IMR-90 (cell line): ENCODE measurements at regions not wholly inside any gene's neighbourhood (a gene's known extent, or its start where the extent isn't known, plus 50 kb on each side); places are given as distances from the start of the nearest gene placed in this dataset.
"Not testable (repeated sequence)": the region's sequence is repeated elsewhere in the genome, so short reads cannot be mapped to it uniquely, and the experiment has no call there.

Experiments
- ATAC-seq: fragments of 200-7000 bp; cut with Tn5 transposase; 2 replicates; pipeline ENCODE4 v1.9.1; 2020; ENCODE audit warnings: low read depth, mild to moderate bottlenecking, moderate library complexity
- BruUV-seq: library from RNA; stranded (reverse); fragments of 400-500 nt; replicated peaks from 2 replicates; lab custom pipeline; 2021; lab: Mats Ljungman, UMichigan
- CTCF ChIA-PET: fragments of 300-600 bp; formaldehyde crosslinking; extraction: SDS; loops from one replicate; lab custom pipeline; 2021; ENCODE audit warnings: antibody characterized with exemption; lab: Yijun Ruan, JAX
- POLR2A ChIA-PET: fragments of 300-600 bp; sonication (Branson Sonifier 250); formaldehyde crosslinking; loops from one replicate; lab custom pipeline; 2022; ENCODE audit warnings: antibody characterized with exemption; ENCODE audit not compliant: unreplicated experiment; lab: Charles Lee
- DNase-seq: peaks from one replicate; pipeline ENCODE4 v3.0.0; 2013
- H2AFZ ChIP-seq: replicated peaks from 2 replicates; pipeline ENCODE3; 2013; ENCODE audit warnings: low read length, mild to moderate bottlenecking; ENCODE audit not compliant: poor library complexity
- H2AK5ac ChIP-seq: 2 replicates; pipeline ENCODE4 v1.6.1; 2013; ENCODE audit warnings: low read depth, low read length, inconsistent platforms
- H2AK9ac ChIP-seq: replicated peaks from 2 replicates; pipeline ENCODE3; 2013; ENCODE audit warnings: mild to moderate bottlenecking, low read depth, low read length, moderate library complexity; ENCODE audit not compliant: poor library complexity
- H2BK120ac ChIP-seq: 2 replicates; pipeline ENCODE4 v1.6.1; 2013; ENCODE audit warnings: low read depth, low read length, inconsistent platforms
- H2BK15ac ChIP-seq: 3 replicates; pipeline ENCODE4 v1.6.1; 2013; ENCODE audit warnings: low read depth, low read length, inconsistent platforms
- H2BK20ac ChIP-seq: 2 replicates; pipeline ENCODE4 v1.6.1; 2013; ENCODE audit warnings: low read depth, mild to moderate bottlenecking, inconsistent platforms, low read length, moderate library complexity
- H2BK5ac ChIP-seq: 2 replicates; pipeline ENCODE4 v1.6.1; 2013; ENCODE audit warnings: mild to moderate bottlenecking, low read depth, low read length, inconsistent platforms; ENCODE audit not compliant: poor library complexity, severe bottlenecking
- H3K14ac ChIP-seq: replicated peaks from 2 replicates; pipeline ENCODE4 v1.6.1; 2013; ENCODE audit warnings: low read depth, low read length, inconsistent platforms
- H3K18ac ChIP-seq: 2 replicates; pipeline ENCODE4 v1.6.1; 2013; ENCODE audit warnings: low read depth, low read length, control low read depth
- H3K23ac ChIP-seq: 2 replicates; pipeline ENCODE4 v1.6.1; 2013; ENCODE audit warnings: low read depth, low read length, inconsistent platforms
- H3K27ac ChIP-seq: 2 replicates; pipeline ENCODE4 v1.5.1; 2013; ENCODE audit warnings: mild to moderate bottlenecking, control low read depth, low read length; ENCODE audit not compliant: insufficient read depth
- H3K27me3 ChIP-seq: 2 replicates; pipeline ENCODE4 v1.6.1; 2013; ENCODE audit warnings: low read length; ENCODE audit not compliant: control insufficient read depth, insufficient read depth
- H3K36me3 ChIP-seq: 2 replicates; pipeline ENCODE4 v1.6.1; 2013; ENCODE audit warnings: low read length, mixed read lengths; ENCODE audit not compliant: control insufficient read depth, insufficient read depth
- H3K4ac ChIP-seq: 2 replicates; pipeline ENCODE4 v1.6.1; 2013; ENCODE audit warnings: low read depth, low read length, inconsistent platforms
- H3K4me1 ChIP-seq: 2 replicates; pipeline ENCODE4 v1.6.1; 2013; ENCODE audit warnings: low read length, mixed read lengths; ENCODE audit not compliant: control insufficient read depth, insufficient read depth
- H3K4me2 ChIP-seq: 2 replicates; pipeline ENCODE4 v1.6.1; 2013; ENCODE audit warnings: low read depth, mild to moderate bottlenecking, control low read depth, low read length, moderate library complexity
- H3K4me3 ChIP-seq: 2 replicates; pipeline ENCODE4 v1.5.1; 2013; ENCODE audit warnings: low read depth, mild to moderate bottlenecking, control low read depth, low read length, moderate library complexity; ENCODE audit not compliant: insufficient read depth
- H3K56ac ChIP-seq: 2 replicates; pipeline ENCODE4 v1.6.1; 2013; ENCODE audit warnings: low read length, inconsistent platforms; ENCODE audit not compliant: insufficient read depth; ENCODE audit errors: extremely low read depth
- H3K79me1 ChIP-seq, 2 experiments: 2 replicates each; pipeline ENCODE4 v1.6.1; 2013; ENCODE audit warnings: low read length in 2 of 2, inconsistent platforms in 1 of 2, low read depth in 1 of 2
- H3K9ac ChIP-seq: 2 replicates; pipeline ENCODE4 v1.6.1; 2013; ENCODE audit warnings: low read depth, low read length, control low read depth
- H3K9me1 ChIP-seq: 2 replicates; pipeline ENCODE4 v1.6.1; 2013; ENCODE audit warnings: low read length, inconsistent platforms; ENCODE audit not compliant: insufficient read depth
- H3K9me3 ChIP-seq: 2 replicates; pipeline ENCODE4 v1.6.1; 2013; ENCODE audit warnings: low read length; ENCODE audit not compliant: control insufficient read depth, insufficient read depth
- H4K20me1 ChIP-seq: 2 replicates; pipeline ENCODE4 v1.6.1; 2013; ENCODE audit warnings: low read length, inconsistent platforms; ENCODE audit not compliant: insufficient read depth
- H4K5ac ChIP-seq: 2 replicates; pipeline ENCODE4 v1.6.1; 2013; ENCODE audit warnings: mild to moderate bottlenecking, low read depth, low read length, control low read depth
- H4K8ac ChIP-seq, 2 experiments: 2 replicates each; pipeline ENCODE4 v1.6.1; 2013; ENCODE audit warnings: low read depth in 2 of 2, low read length in 2 of 2, control low read depth in 1 of 2, inconsistent platforms in 1 of 2
- H4K91ac ChIP-seq: 2 replicates; pipeline ENCODE4 v1.6.1; 2013; ENCODE audit warnings: low read depth, low read length, inconsistent platforms; ENCODE audit not compliant: insufficient read depth
- FOS ChIP-seq: fragments of 150-350 bp; IDR thresholded peaks from 2 replicates; pipeline ENCODE4 v1.6.1; 2016; ENCODE audit warnings: low read depth, low read length
- WGBS, 2 experiments: methylation state at CpG; one replicate each; pipeline versions ENCODE4 v1.1.5 to v1.1.7; 2013; ENCODE audit warnings: missing lambda C conversion rate in 2 of 2; ENCODE audit not compliant: insufficient read length in 1 of 2; ENCODE audit errors: extremely low coverage in 2 of 2; 5-methylcytosine and 5-hydroxymethylcytosine counted together
- dilution Hi-C: fragments of 300-500 bp; cut with HindIII; formaldehyde crosslinking; loops from one replicate; pipeline ENCODE4 v1.14.3; 2018; ENCODE audit warnings: low sequenced_read_pairs; ENCODE audit not compliant: unreplicated experiment
- in situ Hi-C: fragments of 300-500 bp; cut with MboI; formaldehyde crosslinking; loops from 3 replicates; pipeline ENCODE4 v1.14.3; 2019; ENCODE audit warnings: low sequenced_read_pairs, inconsistent platforms, mixed read lengths
- intact Hi-C: fragments of 100-400 bp; cut with micrococcal nuclease; formaldehyde crosslinking; loops from 2 replicates; pipeline ENCODE4 v1.10.0; 2022

GRCh38 chr9:90526386-90526785, 116.2 kb downstream of the DIRAS2 start:
- no peak overlapping the region for H4K5ac ChIP-seq
- ATAC-seq = no peak
- H2AFZ ChIP-seq = no peak overlapping the region
- H3K18ac ChIP-seq = no peak overlapping the region
- H3K9ac ChIP-seq = no peak overlapping the region
- H4K20me1 ChIP-seq = no peaks in the 10 kb centered on the region
- ChIA-PET CTCF (no interaction called here), POLR2A (no interaction called here)
- H4K91ac ChIP-seq = no peak overlapping the region
- H4K8ac ChIP-seq = no peak overlapping the region
- no peak overlapping the region for H3K4ac ChIP-seq
- no peak for TF ChIP-seq FOS
- no peak overlapping the region for H2BK5ac ChIP-seq
- in situ Hi-C loops = no loop called here
- H2AK5ac ChIP-seq = no peak overlapping the region
- no TSS peak for BruUV-seq
- no peaks in the 10 kb centered on the region for H3K79me1 ChIP-seq
- H3K23ac ChIP-seq = no peak overlapping the region
- H3K27me3 ChIP-seq = no peaks in the 10 kb centered on the region
- intact Hi-C loops = no loop called here
- no peaks in the 10 kb centered on the region for H3K36me3 ChIP-seq
- H3K9me3 ChIP-seq = no peaks in the 10 kb centered on the region
- H3K14ac ChIP-seq = no peak overlapping the region
- H3K9me1 ChIP-seq = no peaks in the 10 kb centered on the region
- no peak overlapping the region for H3K27ac ChIP-seq
- dilution Hi-C loops = no loop called here
- no peak overlapping the region for H2BK15ac ChIP-seq
- H2BK120ac ChIP-seq = no peak overlapping the region
- H3K4me2 ChIP-seq = no peak overlapping the region
- H3K4me1 ChIP-seq = no peaks in the 10 kb centered on the region
- no peak overlapping the region for H3K56ac ChIP-seq
- H2BK20ac ChIP-seq = no peak overlapping the region
- no peak overlapping the region for H2AK9ac ChIP-seq
- DNase-seq = no peak
- H3K4me3 ChIP-seq = no peak overlapping the region

DNA sequence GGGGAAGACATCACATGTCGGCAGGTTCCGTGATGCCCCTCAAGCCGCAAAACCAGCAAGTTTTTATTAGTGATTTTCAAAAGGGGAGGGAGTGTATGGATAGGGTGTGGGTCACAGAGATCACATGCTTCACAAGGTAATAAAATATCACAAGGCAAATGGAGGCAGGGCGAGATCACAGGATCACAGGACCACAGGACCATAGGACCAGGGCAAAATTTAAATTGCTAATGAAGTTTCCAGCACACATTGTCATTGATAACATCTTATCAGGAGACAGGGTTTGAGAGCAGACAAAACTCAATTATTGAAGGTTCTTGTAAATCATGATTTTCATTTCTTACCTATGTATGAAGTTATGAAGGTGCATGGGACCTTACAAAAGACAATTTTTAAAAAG, 106.5 kb downstream of the DIRAS2 start:
- H4K20me1 ChIP-seq, H3K27ac ChIP-seq, H2BK5ac ChIP-seq, H2AK5ac ChIP-seq, H2BK120ac ChIP-seq, DNase-seq, H3K9me3 ChIP-seq, in situ Hi-C loops, H3K56ac ChIP-seq, POLR2A ChIA-PET, BruUV-seq, H3K4me1 ChIP-seq, H2BK15ac ChIP-seq, H3K4me3 ChIP-seq, H3K9me1 ChIP-seq, H2AK9ac ChIP-seq, dilution Hi-C loops, H4K91ac ChIP-seq, H3K9ac ChIP-seq, H4K5ac ChIP-seq, CTCF ChIA-PET, H3K36me3 ChIP-seq, H3K14ac ChIP-seq, H3K23ac ChIP-seq, H3K79me1 ChIP-seq, H4K8ac ChIP-seq, H3K18ac ChIP-seq, H3K4ac ChIP-seq, H2AFZ ChIP-seq, H3K4me2 ChIP-seq, H2BK20ac ChIP-seq, ATAC-seq, H3K27me3 ChIP-seq: not testable (repeated sequence)
- WGBS, 2 experiments = 56% methylated on average over 3 of the region's 4 CpGs; no CpG with 5 or more reads in 1 of the 2 experiments
- intact Hi-C loops = loop anchor here (10.0 kb wide), 1 partner anchor 131 kb away; no protein-coding TSS in a partner anchor
